Right lobe of liver (tissue), 6 donors: ENCODE measurements at regions not wholly inside any gene's neighbourhood (a gene's known extent, or its start where the extent isn't known, plus 50 kb on each side); places are given as distances from the start of the nearest gene placed in this dataset.

Experiments
- ATAC-seq, 4 donors: fragments of 200-7000 bp; cut with Tn5 transposase; one replicate each; pipeline ENCODE4 v1.9.1; 2020; ENCODE audit warnings: mild to moderate bottlenecking in 4 of 4, moderate library complexity in 4 of 4
- DNase-seq, 3 donors: peaks; one replicate each; pipeline ENCODE4 v3.0.0-alpha.2; 2020
- H3K27ac ChIP-seq, 3 donors: fragments of 200-600 bp; one replicate each; pipeline ENCODE4 v1.8.0; 2022
- H3K27me3 ChIP-seq, 2 donors: fragments of 200-600 bp; one replicate each; pipeline ENCODE4 v1.8.0; 2022
- H3K36me3 ChIP-seq, 4 donors: fragments of 200-600 bp; sonication (generic) in 1 of 4; one replicate each; pipeline versions ENCODE4 v1.5.1 to v1.8.0; 2017 to 2022; ENCODE audit warnings: control low read depth in 1 of 4
- H3K4me1 ChIP-seq, 4 donors: fragments of 200-600 bp; sonication (generic) in 1 of 4; one replicate each; pipeline versions ENCODE4 v1.5.1 to v1.8.0; 2017 to 2022; ENCODE audit warnings: control low read depth in 1 of 4
- H3K4me3 ChIP-seq, 3 donors: fragments of 200-600 bp; one replicate each; pipeline ENCODE4 v1.8.0; 2022
- H3K9me3 ChIP-seq, 4 donors: fragments of 200-600 bp; sonication (generic) in 1 of 4; one replicate each; pipeline versions ENCODE4 v1.5.1 to v1.8.0; 2017 to 2022; ENCODE audit warnings: control low read depth in 1 of 4
- CTCF ChIP-seq, 4 donors: fragments of 200-600 bp in 3 of 4; fragments of 450-650 bp in 1 of 4; IDR thresholded peaks; one replicate each; pipeline versions ENCODE4 v1.5.1 to v1.8.0; 2016 to 2022; ENCODE audit warnings: antibody characterized with exemption in 4 of 4, mild to moderate bottlenecking in 2 of 4
- POLR2A ChIP-seq: fragments of 450-650 bp; IDR thresholded peaks from one replicate; pipeline ENCODE4 v1.6.1; 2017; ENCODE audit warnings: antibody characterized with exemption, mild to moderate bottlenecking
- WGBS: methylation state at CpG from one replicate; pipeline ENCODE4 v1.1.6; 2018; ENCODE audit warnings: low coverage, low lambda C conversion rate; ENCODE audit not compliant: insufficient coverage; ENCODE audit errors: missing lambda C conversion rate; 5-methylcytosine and 5-hydroxymethylcytosine counted together
- intact Hi-C, 2 donors: fragments of 100-400 bp; cut with DNase I; formaldehyde crosslinking; loops; one replicate each; pipeline versions ENCODE4 v1.11.2 to v1.14.1; 2022
- donor health status: DM: no; HTN: yes; CAD: no.
- donor health status: DM: no; HTN: no; CAD: no.
- donor health status: DM: no; HTN: no; CAD: no.
- donor health status: DM: no; HTN: yes; CAD: no.
- donor health status: DM: no; HTN: yes; CAD: no.

GRCh38 chr21:28734522-28735175, 258.0 kb downstream of the LTN1 start:
- intact Hi-C loops: no loop called here
- H3K4me3 ChIP-seq: no peak overlapping the region
- H3K9me3 ChIP-seq: no peaks in the 10 kb centered on the region
- no peak for DNase-seq
- no peaks in the 10 kb centered on the region for H3K4me1 ChIP-seq
- ATAC-seq: no peak
- H3K27ac ChIP-seq: no peak overlapping the region
- TF ChIP-seq CTCF (IDR thresholded peaks at IDR 0.05) (no peak), POLR2A (no peak)
- H3K36me3 ChIP-seq: no peaks in the 10 kb centered on the region
- no peaks in the 10 kb centered on the region for H3K27me3 ChIP-seq
- 83% methylated on average over 4 of the region's 4 CpGs for WGBS

- intact Hi-C loops: no loop called here
- Histone ChIP-seq H3K9me3 (no peaks in the 10 kb centered on the region), H3K27me3 (no peaks in the 10 kb centered on the region), H3K4me1 (no peaks in the 10 kb centered on the region), H3K4me3 (no peak overlapping the region), H3K27ac (no peak overlapping the region), H3K36me3 (no peaks in the 10 kb centered on the region)
- TF ChIP-seq POLR2A: no peak
- no peak for TF ChIP-seq CTCF (IDR thresholded peaks at IDR 0.05)
- WGBS: 68% methylated on average over 6 of the region's 6 CpGs
- ATAC-seq (no peak), DNase-seq (no peak)
Observed at GRCh38 chr21:28731700-28732321, 260.9 kb downstream of the LTN1 start.

GRCh38 chr21:28729887-28730286, 262.8 kb downstream of the LTN1 start:
- ATAC-seq (no peak), DNase-seq (no peak)
- TF ChIP-seq CTCF (IDR thresholded peaks at IDR 0.05): no peak
- no peak for TF ChIP-seq POLR2A
- 75% methylated on average over 3 of the region's 6 CpGs for WGBS
- intact Hi-C loops: no loop called here
- no peak overlapping the region for H3K4me3 ChIP-seq
- no peaks in the 10 kb centered on the region for H3K9me3 ChIP-seq
- no peaks in the 10 kb centered on the region for H3K4me1 ChIP-seq
- H3K27me3 ChIP-seq: no peaks in the 10 kb centered on the region
- no peaks in the 10 kb centered on the region for H3K36me3 ChIP-seq
- no peak overlapping the region for H3K27ac ChIP-seq

GRCh38 chr21:28727809-28728208, 264.9 kb downstream of the LTN1 start:
- no peaks in the 10 kb centered on the region for H3K27me3 ChIP-seq
- 70% methylated on average over 1 of the region's 1 CpG for WGBS
- TF ChIP-seq POLR2A (no peak), CTCF (IDR thresholded peaks at IDR 0.05) (no peak)
- H3K27ac ChIP-seq: no peak overlapping the region
- ATAC-seq: no peak
- no peaks in the 10 kb centered on the region for H3K9me3 ChIP-seq
- no peaks in the 10 kb centered on the region for H3K4me1 ChIP-seq
- DNase-seq: no peak
- intact Hi-C loops: no loop called here
- no peaks in the 10 kb centered on the region for H3K36me3 ChIP-seq
- H3K4me3 ChIP-seq: no peak overlapping the region
